ENCODE measurements at regions not wholly inside any gene's neighbourhood (a gene's known extent, or its start where the extent isn't known, plus 50 kb on each side); places are given as distances from the start of the nearest gene placed in this dataset.
A peak's percentile ranks its signal among the peaks of the same experiment; 100 is the strongest.

GRCh38 chr9:108688676-108689075 is 167.1 kb downstream of the ACTL7B start:
- no peaks in the 10 kb centered on the region for H3K27me3 ChIP-seq (ENCODE audit: low read depth, low read length)
- peaks cover 0 to 7% of the 10 kb centered on the region in 2 donors for H3K9me3 ChIP-seq (ENCODE audit: control insufficient read depth in 1 of 2, low read length in 2 of 2)
- H3K4me1 ChIP-seq (ENCODE audit: control insufficient read depth in 1 of 2, insufficient read depth in 2 of 2, low read length in 2 of 2) = no peaks in the 10 kb centered on the region
- no peak overlapping the region for H3K4me3 ChIP-seq (ENCODE audit: low read depth in 1 of 2, low read length in 2 of 2)
- no peaks in the 10 kb centered on the region for H3K36me3 ChIP-seq (ENCODE audit: control insufficient read depth in 1 of 2, insufficient read depth in 2 of 2, low read length in 2 of 2)
- H3K27ac ChIP-seq (ENCODE audit: low read length) = no peak overlapping the region

GRCh38 chr9:108688051-108688450 is 167.7 kb downstream of the ACTL7B start:
- H3K27ac ChIP-seq (ENCODE audit: low read length) = no peak overlapping the region
- no peaks in the 10 kb centered on the region for H3K4me1 ChIP-seq (ENCODE audit: control insufficient read depth in 1 of 2, insufficient read depth in 2 of 2, low read length in 2 of 2)
- no peaks in the 10 kb centered on the region for H3K36me3 ChIP-seq (ENCODE audit: control insufficient read depth in 1 of 2, insufficient read depth in 2 of 2, low read length in 2 of 2)
- peaks cover 0 to 7% of the 10 kb centered on the region in 2 donors for H3K9me3 ChIP-seq (ENCODE audit: control insufficient read depth in 1 of 2, low read length in 2 of 2)
- H3K27me3 ChIP-seq (ENCODE audit: low read depth, low read length) = no peaks in the 10 kb centered on the region
- no peak overlapping the region for H3K4me3 ChIP-seq (ENCODE audit: low read depth in 1 of 2, low read length in 2 of 2)

GRCh38 chr9:108687006-108687987 is 168.5 kb downstream of the ACTL7B start:
- Histone ChIP-seq H3K27ac (ENCODE audit: low read length) (no peak overlapping the region), H3K9me3 (ENCODE audit: control insufficient read depth in 1 of 2, low read length in 2 of 2) (peaks cover 0 to 7% of the 10 kb centered on the region in 2 donors), H3K4me3 (ENCODE audit: low read depth in 1 of 2, low read length in 2 of 2) (peak overlapping the region in 1 of 2 donors; percentile 15), H3K36me3 (ENCODE audit: control insufficient read depth in 1 of 2, insufficient read depth in 2 of 2, low read length in 2 of 2) (no peaks in the 10 kb centered on the region), H3K27me3 (ENCODE audit: low read depth, low read length) (no peaks in the 10 kb centered on the region), H3K4me1 (ENCODE audit: control insufficient read depth in 1 of 2, insufficient read depth in 2 of 2, low read length in 2 of 2) (no peaks in the 10 kb centered on the region)

- Histone ChIP-seq H3K27me3 (ENCODE audit: low read depth, low read length) (no peaks in the 10 kb centered on the region), H3K9me3 (ENCODE audit: control insufficient read depth in 1 of 2, low read length in 2 of 2) (peaks cover 0 to 7% of the 10 kb centered on the region in 2 donors), H3K4me3 (ENCODE audit: low read depth in 1 of 2, low read length in 2 of 2) (no peak overlapping the region), H3K4me1 (ENCODE audit: control insufficient read depth in 1 of 2, insufficient read depth in 2 of 2, low read length in 2 of 2) (no peaks in the 10 kb centered on the region), H3K27ac (ENCODE audit: low read length) (no peak overlapping the region), H3K36me3 (ENCODE audit: control insufficient read depth in 1 of 2, insufficient read depth in 2 of 2, low read length in 2 of 2) (no peaks in the 10 kb centered on the region)
Measured at GRCh38 chr9:108684288-108685025, 171.3 kb downstream of the ACTL7B start.

- Histone ChIP-seq H3K9me3 (ENCODE audit: control insufficient read depth in 1 of 2, low read length in 2 of 2) (peaks cover 0 to 7% of the 10 kb centered on the region in 2 donors), H3K4me1 (ENCODE audit: control insufficient read depth in 1 of 2, insufficient read depth in 2 of 2, low read length in 2 of 2) (no peaks in the 10 kb centered on the region), H3K27me3 (ENCODE audit: low read depth, low read length) (no peaks in the 10 kb centered on the region), H3K4me3 (ENCODE audit: low read depth in 1 of 2, low read length in 2 of 2) (no peak overlapping the region), H3K27ac (ENCODE audit: low read length) (no peak overlapping the region), H3K36me3 (ENCODE audit: control insufficient read depth in 1 of 2, insufficient read depth in 2 of 2, low read length in 2 of 2) (no peaks in the 10 kb centered on the region)
Measured at GRCh38 chr9:108683245-108683644, 172.5 kb downstream of the ACTL7B start.

- H3K27ac ChIP-seq (ENCODE audit: low read length) = no peak overlapping the region
Measured at GRCh38 chr9:108681851-108682590, 173.8 kb downstream of the ACTL7B start.

GRCh38 chr9:108680946-108681345 is 174.8 kb downstream of the ACTL7B start:
- Histone ChIP-seq H3K4me1 (ENCODE audit: control insufficient read depth in 1 of 2, insufficient read depth in 2 of 2, low read length in 2 of 2) (no peaks in the 10 kb centered on the region), H3K27me3 (ENCODE audit: low read depth, low read length) (no peaks in the 10 kb centered on the region), H3K27ac (ENCODE audit: low read length) (no peak overlapping the region), H3K4me3 (ENCODE audit: low read depth in 1 of 2, low read length in 2 of 2) (no peak overlapping the region), H3K9me3 (ENCODE audit: control insufficient read depth in 1 of 2, low read length in 2 of 2) (no peaks in the 10 kb centered on the region), H3K36me3 (ENCODE audit: control insufficient read depth in 1 of 2, insufficient read depth in 2 of 2, low read length in 2 of 2) (no peaks in the 10 kb centered on the region)

More at GRCh38 chr9:108681851-108682590, 173.8 kb downstream of the ACTL7B start:
- Histone ChIP-seq H3K36me3 (ENCODE audit: control insufficient read depth in 1 of 2, insufficient read depth in 2 of 2, low read length in 2 of 2) (no peaks in the 10 kb centered on the region), H3K9me3 (ENCODE audit: control insufficient read depth in 1 of 2, low read length in 2 of 2) (peaks cover 0 to 7% of the 10 kb centered on the region in 2 donors), H3K4me1 (ENCODE audit: control insufficient read depth in 1 of 2, insufficient read depth in 2 of 2, low read length in 2 of 2) (no peaks in the 10 kb centered on the region), H3K27me3 (ENCODE audit: low read depth, low read length) (no peaks in the 10 kb centered on the region), H3K4me3 (ENCODE audit: low read depth in 1 of 2, low read length in 2 of 2) (no peak overlapping the region)

- Histone ChIP-seq H3K27me3 (ENCODE audit: low read depth, low read length) (no peaks in the 10 kb centered on the region), H3K36me3 (ENCODE audit: control insufficient read depth in 1 of 2, insufficient read depth in 2 of 2, low read length in 2 of 2) (no peaks in the 10 kb centered on the region), H3K4me3 (ENCODE audit: low read depth in 1 of 2, low read length in 2 of 2) (no peak overlapping the region), H3K4me1 (ENCODE audit: control insufficient read depth in 1 of 2, insufficient read depth in 2 of 2, low read length in 2 of 2) (no peaks in the 10 kb centered on the region), H3K9me3 (ENCODE audit: control insufficient read depth in 1 of 2, low read length in 2 of 2) (no peaks in the 10 kb centered on the region), H3K27ac (ENCODE audit: low read length) (no peak overlapping the region)
Measured at GRCh38 chr9:108677776-108678175, 178.0 kb downstream of the ACTL7B start.

- no peaks in the 10 kb centered on the region for H3K9me3 ChIP-seq (ENCODE audit: control insufficient read depth in 1 of 2, low read length in 2 of 2)
Measured at GRCh38 chr9:108676355-108676754, 179.4 kb downstream of the ACTL7B start.

GRCh38 chr9:108675708-108676107 is 180.1 kb downstream of the ACTL7B start:
- H3K36me3 ChIP-seq (ENCODE audit: control insufficient read depth in 1 of 2, insufficient read depth in 2 of 2, low read length in 2 of 2) = no peaks in the 10 kb centered on the region
- H3K27me3 ChIP-seq (ENCODE audit: low read depth, low read length) = no peaks in the 10 kb centered on the region
- no peaks in the 10 kb centered on the region for H3K9me3 ChIP-seq (ENCODE audit: control insufficient read depth in 1 of 2, low read length in 2 of 2)
- H3K4me3 ChIP-seq (ENCODE audit: low read depth in 1 of 2, low read length in 2 of 2) = no peak overlapping the region
- H3K4me1 ChIP-seq (ENCODE audit: control insufficient read depth in 1 of 2, insufficient read depth in 2 of 2, low read length in 2 of 2) = no peaks in the 10 kb centered on the region
- no peak overlapping the region for H3K27ac ChIP-seq (ENCODE audit: low read length)

More at GRCh38 chr9:108676355-108676754, 179.4 kb downstream of the ACTL7B start:
- H3K27ac ChIP-seq (ENCODE audit: low read length) = no peak overlapping the region
- H3K27me3 ChIP-seq (ENCODE audit: low read depth, low read length) = no peaks in the 10 kb centered on the region
- H3K4me3 ChIP-seq (ENCODE audit: low read depth in 1 of 2, low read length in 2 of 2) = no peak overlapping the region
- H3K36me3 ChIP-seq (ENCODE audit: control insufficient read depth in 1 of 2, insufficient read depth in 2 of 2, low read length in 2 of 2) = no peaks in the 10 kb centered on the region
- no peaks in the 10 kb centered on the region for H3K4me1 ChIP-seq (ENCODE audit: control insufficient read depth in 1 of 2, insufficient read depth in 2 of 2, low read length in 2 of 2)
